ENCODE measurements at regions not wholly inside any gene's neighbourhood (a gene's known extent, or its start where the extent isn't known, plus 50 kb on each side); places are given as distances from the start of the nearest gene placed in this dataset.

DNA sequence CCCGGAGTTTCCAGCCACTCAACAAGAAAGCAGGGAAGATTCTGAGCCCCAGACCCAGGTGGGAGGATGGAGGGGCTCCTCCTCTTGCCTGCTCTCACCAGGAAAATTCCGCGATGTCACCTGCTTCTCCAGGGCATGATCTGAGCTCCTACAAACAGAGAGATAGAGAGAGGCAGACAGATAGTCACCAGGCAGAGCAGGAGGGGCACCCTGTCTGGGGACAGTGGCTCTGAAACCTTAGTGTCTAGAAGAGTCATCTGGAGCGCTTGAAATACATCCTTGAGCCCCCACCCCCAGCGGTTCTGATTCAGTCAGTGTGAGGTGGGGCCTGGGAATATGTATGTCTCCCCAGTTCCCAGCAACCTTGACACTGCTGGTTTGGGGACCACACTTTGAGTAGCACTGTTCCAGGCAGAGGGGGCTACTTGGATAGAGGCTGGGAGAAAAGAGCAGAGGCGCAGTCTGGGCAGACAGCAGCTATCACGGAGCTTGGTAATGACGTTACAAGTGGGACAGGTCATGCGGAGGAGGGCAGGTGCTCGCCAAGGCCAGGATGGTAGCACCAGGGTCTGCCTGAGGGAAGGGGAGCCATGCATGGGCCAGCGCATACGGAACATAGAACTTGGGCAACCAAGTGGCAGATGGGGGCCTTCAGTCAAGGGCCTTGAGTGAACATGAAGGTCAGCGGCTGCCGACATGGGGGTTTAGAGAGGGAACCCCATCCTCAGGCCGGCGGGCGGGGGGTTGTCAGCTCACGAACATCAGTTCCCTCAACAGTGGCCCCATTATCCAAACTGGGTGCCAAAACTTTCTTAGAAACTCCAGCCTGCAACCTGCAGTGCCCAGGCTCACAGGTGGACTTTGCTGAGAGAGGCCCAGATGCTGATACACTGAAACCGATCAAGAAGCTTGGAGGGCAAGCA is 60.9 kb upstream of the MYEOV start:
- TF ChIP-seq, protein P1, sequence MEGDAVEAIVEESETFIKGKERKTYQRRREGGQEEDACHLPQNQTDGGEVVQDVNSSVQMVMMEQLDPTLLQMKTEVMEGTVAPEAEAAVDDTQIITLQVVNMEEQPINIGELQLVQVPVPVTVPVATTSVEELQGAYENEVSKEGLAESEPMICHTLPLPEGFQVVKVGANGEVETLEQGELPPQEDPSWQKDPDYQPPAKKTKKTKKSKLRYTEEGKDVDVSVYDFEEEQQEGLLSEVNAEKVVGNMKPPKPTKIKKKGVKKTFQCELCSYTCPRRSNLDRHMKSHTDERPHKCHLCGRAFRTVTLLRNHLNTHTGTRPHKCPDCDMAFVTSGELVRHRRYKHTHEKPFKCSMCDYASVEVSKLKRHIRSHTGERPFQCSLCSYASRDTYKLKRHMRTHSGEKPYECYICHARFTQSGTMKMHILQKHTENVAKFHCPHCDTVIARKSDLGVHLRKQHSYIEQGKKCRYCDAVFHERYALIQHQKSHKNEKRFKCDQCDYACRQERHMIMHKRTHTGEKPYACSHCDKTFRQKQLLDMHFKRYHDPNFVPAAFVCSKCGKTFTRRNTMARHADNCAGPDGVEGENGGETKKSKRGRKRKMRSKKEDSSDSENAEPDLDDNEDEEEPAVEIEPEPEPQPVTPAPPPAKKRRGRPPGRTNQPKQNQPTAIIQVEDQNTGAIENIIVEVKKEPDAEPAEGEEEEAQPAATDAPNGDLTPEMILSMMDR (IDR thresholded peaks at IDR 0.05; ENCODE audit: low read depth, low read length), result no peak
- H3K4me3 ChIP-seq (ENCODE audit: low read depth, low read length), result no peak overlapping the region

DNA sequence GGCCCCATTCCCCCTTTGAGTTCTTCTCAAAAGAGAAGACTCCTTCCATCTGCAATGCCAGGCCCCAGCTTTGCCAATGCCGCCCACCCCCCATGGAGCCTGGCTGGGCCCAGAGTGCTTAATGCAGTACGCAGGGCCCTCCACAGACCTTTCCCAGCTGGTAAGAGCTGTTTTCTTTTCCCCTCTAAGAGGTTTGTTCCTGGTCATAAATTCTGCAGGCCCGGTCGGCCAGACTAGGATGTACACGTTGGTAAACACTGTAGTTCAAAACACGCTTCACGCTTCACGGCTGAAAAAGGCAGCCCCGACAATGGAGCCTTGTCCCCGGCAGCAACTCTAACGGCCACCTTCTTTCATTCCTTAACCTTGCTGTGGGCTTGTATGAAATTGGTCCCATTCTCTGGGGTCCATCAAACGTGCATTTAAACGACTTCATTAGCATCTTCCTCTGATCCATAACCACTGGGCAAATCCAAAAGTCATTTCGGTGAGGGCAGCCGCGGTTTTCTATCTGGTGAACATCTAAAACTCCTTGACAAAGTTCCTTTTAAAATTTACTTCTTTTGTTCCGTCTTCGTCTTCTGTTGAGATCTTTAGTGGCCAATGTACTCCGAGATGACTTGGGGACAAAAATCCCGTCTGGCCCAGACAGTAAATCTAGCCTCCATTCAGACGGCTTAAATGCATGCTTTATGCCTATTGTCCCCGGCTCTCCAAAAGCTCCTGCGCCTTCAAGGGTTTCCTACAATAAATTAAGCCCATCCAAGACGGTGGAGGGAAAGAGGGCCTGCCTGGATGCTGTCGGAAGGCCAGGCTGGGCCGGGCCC is 60.0 kb upstream of the MYEOV start:
- TF ChIP-seq, protein P1 (IDR thresholded peaks at IDR 0.05; ENCODE audit: low read depth, low read length), result no peak
- no peak overlapping the region for H3K4me3 ChIP-seq (ENCODE audit: low read depth, low read length)

GRCh38 chr11:69234740-69235710 is 58.9 kb upstream of the MYEOV start:
- TF ChIP-seq, protein P1 (IDR thresholded peaks at IDR 0.05; ENCODE audit: low read depth, low read length), result no peak
- no peak overlapping the region for H3K4me3 ChIP-seq (ENCODE audit: low read depth, low read length)

DNA sequence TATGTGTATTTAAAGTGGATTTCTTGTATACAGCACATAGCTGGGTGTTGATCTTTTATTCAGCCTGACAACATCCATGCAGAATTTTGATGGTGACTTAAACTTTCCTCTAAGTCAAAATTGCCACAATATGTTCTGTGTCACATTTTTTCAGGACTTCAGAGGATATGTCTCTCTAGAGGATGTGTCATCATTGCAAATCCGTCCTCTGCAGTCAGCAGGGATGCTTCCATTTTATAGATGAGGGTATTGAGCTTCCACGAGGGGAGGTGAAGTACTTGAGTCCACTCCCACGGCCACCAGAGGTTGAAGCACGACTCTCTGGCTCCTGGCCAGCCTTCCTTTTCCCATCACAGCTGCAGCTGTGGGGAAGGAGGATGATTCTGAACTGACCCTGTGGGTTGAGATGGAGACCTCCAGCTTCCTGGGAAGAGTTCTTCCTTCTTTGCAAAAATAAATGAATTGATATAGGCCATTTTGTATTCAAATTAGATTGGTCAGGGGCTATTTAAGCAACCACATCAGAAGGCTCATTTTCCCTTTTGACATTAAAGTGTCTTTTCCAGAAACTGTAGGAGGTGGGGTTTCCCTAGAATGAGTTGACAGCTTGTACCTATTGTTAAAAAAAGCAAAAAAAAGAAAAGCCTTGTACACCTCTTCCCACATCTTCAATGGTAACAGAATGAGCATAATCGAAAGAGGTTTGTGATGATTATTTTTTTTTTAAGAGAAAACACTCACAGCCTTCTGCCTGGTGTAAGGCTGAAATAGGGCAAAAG is 55.2 kb upstream of the MYEOV start:
- no peak overlapping the region for H3K4me3 ChIP-seq (ENCODE audit: low read depth, low read length)
- TF ChIP-seq, protein P1 (IDR thresholded peaks at IDR 0.05; ENCODE audit: low read depth, low read length), result no peak

- TF ChIP-seq, protein P1 (IDR thresholded peaks at IDR 0.05; ENCODE audit: low read depth, low read length), result no peak
- no peak overlapping the region for H3K4me3 ChIP-seq (ENCODE audit: low read depth, low read length)
These were observed 54.3 kb upstream of the MYEOV start for GRCh38 chr11:69239641-69240040.
